Fibroblast of lung (primary cell): ENCODE measurements at regions not wholly inside any gene's neighbourhood (a gene's known extent, or its start where the extent isn't known, plus 50 kb on each side); places are given as distances from the start of the nearest gene placed in this dataset.

Source experiments
- DNase-seq, 2 donors: peaks; one replicate each; pipeline versions ENCODE4 v3.0.0 to v3.0.0-alpha.2; 2010; ENCODE audit warnings: low read depth in 2 of 2
- H2AFZ ChIP-seq: 2 replicates; pipeline ENCODE4 v1.5.1; 2012; ENCODE audit warnings: low read length, control low read depth, inconsistent platforms
- H3K27ac ChIP-seq: 2 replicates; pipeline ENCODE4 v1.5.1; 2011; ENCODE audit warnings: low read length, control low read depth; ENCODE audit not compliant: insufficient read depth
- H3K27me3 ChIP-seq: 2 replicates; pipeline ENCODE4 v1.5.1; 2011; ENCODE audit warnings: mild to moderate bottlenecking, low read length; ENCODE audit not compliant: control insufficient read depth, insufficient read depth
- H3K36me3 ChIP-seq: 2 replicates; pipeline ENCODE4 v1.5.1; 2011; ENCODE audit warnings: low read length; ENCODE audit not compliant: control insufficient read depth, insufficient read depth
- H3K4me1 ChIP-seq: 2 replicates; pipeline ENCODE4 v1.5.1; 2011; ENCODE audit warnings: low read length; ENCODE audit not compliant: control insufficient read depth, insufficient read depth; ENCODE audit errors: extremely low read depth
- H3K4me2 ChIP-seq: 2 replicates; pipeline ENCODE4 v1.5.1; 2011; ENCODE audit warnings: low read length, control low read depth; ENCODE audit not compliant: insufficient read depth; ENCODE audit errors: extremely low read depth
- H3K4me3 ChIP-seq, 4 experiments: fragments of 200-600 bp in 1 of 4; sonication (generic) in 1 of 4; replicated peaks in 1 of 4; 2 replicates each; pipeline ENCODE4 v1.5.1; 2011 to 2016; ENCODE audit warnings: low read length in 4 of 4, low read depth in 3 of 4, mild to moderate bottlenecking in 3 of 4, control low read depth in 2 of 4, inconsistent platforms in 1 of 4, mixed read lengths in 1 of 4; ENCODE audit not compliant: insufficient read depth in 1 of 4; ENCODE audit errors: control extremely low read depth in 1 of 4
- H3K79me2 ChIP-seq: 2 replicates; pipeline ENCODE4 v1.5.1; 2012; ENCODE audit warnings: mild to moderate bottlenecking, low read length, inconsistent platforms; ENCODE audit not compliant: control insufficient read depth, insufficient read depth
- H3K9ac ChIP-seq: 2 replicates; pipeline ENCODE4 v1.5.1; 2011; ENCODE audit warnings: mild to moderate bottlenecking, low read length, control low read depth; ENCODE audit not compliant: insufficient read depth
- H3K9me3 ChIP-seq: 2 replicates; pipeline ENCODE4 v1.5.1; 2012; ENCODE audit warnings: low read depth, low read length; ENCODE audit not compliant: control insufficient read depth, insufficient read depth
- H4K20me1 ChIP-seq: 2 replicates; pipeline ENCODE4 v1.5.1; 2011; ENCODE audit warnings: low read length; ENCODE audit not compliant: control insufficient read depth, insufficient read depth; ENCODE audit errors: extremely low read depth
- CTCF ChIP-seq, 2 donors: IDR thresholded peaks in 1 of 2; conservative IDR thresholded peaks in 1 of 2; 1 replicate in 1 of 2; 2 replicates in 1 of 2; pipeline ENCODE4 v1.5.1; 2011 to 2012; ENCODE audit warnings: low read length in 2 of 2, control low read depth in 1 of 2, inconsistent platforms in 1 of 2, low read depth in 1 of 2, mild to moderate bottlenecking in 1 of 2
- EZH2 ChIP-seq: IDR thresholded peaks from 2 replicates; pipeline ENCODE4 v1.5.1; 2012; ENCODE audit warnings: low read length, control low read depth, mild to moderate bottlenecking; ENCODE audit errors: missing control alignments

DNA sequence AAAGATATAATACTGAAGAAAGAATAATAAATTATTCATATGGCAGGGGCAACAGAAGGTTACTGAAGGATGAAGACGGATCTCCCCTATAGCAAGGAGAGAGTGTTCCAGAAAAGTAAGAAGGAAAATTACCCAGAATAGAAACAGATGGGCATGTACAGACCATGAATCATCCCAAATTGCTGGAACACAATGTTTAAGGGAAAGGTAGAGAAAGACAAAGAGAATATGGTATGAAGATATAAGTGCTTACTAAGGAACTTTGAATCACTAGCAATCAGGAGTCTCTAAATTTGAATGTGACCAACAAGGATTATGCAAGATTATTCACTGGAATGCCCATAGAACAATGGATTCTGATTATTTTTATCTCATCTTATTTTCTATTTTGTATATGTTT is 375.4 kb downstream of the COL11A1 start:
- no peaks in the 10 kb centered on the region for H3K9me3 ChIP-seq
- H3K27me3 ChIP-seq, result no peaks in the 10 kb centered on the region
- peak in 1 of 2 donors; percentile 64 for DNase-seq
- TF ChIP-seq EZH2, result no peak
- TF ChIP-seq CTCF (conservative IDR thresholded peaks at IDR 0.05 in 1 of 2, IDR thresholded peaks at IDR 0.05 in 1 of 2; ENCODE audit: low read depth in 1 of 2, low read length in 2 of 2), result no peak
- no peak overlapping the region for H3K9ac ChIP-seq
- no peak overlapping the region for H2AFZ ChIP-seq
- no peak overlapping the region for H3K4me2 ChIP-seq
- H3K27ac ChIP-seq, result no peak overlapping the region
- no peaks in the 10 kb centered on the region for H3K36me3 ChIP-seq
- no peak overlapping the region for H3K4me3 ChIP-seq
- no peaks in the 10 kb centered on the region for H3K4me1 ChIP-seq
- H3K79me2 ChIP-seq, result no peaks in the 10 kb centered on the region
- H4K20me1 ChIP-seq, result no peaks in the 10 kb centered on the region

DNA sequence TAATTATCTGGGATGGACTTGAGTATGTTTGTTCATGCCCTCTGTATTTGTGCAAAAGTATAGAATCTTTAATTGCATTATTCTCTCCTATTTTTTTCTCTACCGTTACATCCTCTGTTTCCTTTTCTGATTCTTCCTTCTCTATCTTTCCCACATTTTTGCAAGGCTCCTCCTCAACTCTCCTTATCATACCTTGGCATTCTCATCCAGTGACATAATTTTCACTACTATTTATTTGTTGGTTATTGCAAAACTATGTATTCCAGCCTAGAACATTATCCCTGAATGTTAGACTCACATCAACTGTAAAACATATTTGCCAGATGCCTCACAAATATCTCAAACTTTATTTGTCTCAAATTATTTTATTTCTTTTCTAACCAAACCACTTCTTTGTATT is 381.9 kb downstream of the COL11A1 start:
- Histone ChIP-seq H3K9me3 (no peaks in the 10 kb centered on the region), H3K4me2 (no peak overlapping the region), H3K79me2 (no peaks in the 10 kb centered on the region), H3K9ac (no peak overlapping the region), H2AFZ (no peak overlapping the region), H4K20me1 (no peaks in the 10 kb centered on the region), H3K4me3 (no peak overlapping the region), H3K27ac (no peak overlapping the region), H3K27me3 (no peaks in the 10 kb centered on the region), H3K36me3 (no peaks in the 10 kb centered on the region), H3K4me1 (no peaks in the 10 kb centered on the region)
- TF ChIP-seq CTCF (conservative IDR thresholded peaks at IDR 0.05 in 1 of 2, IDR thresholded peaks at IDR 0.05 in 1 of 2; ENCODE audit: low read depth in 1 of 2, low read length in 2 of 2), result no peak
- no peak for TF ChIP-seq EZH2
- DNase-seq, result no peak

- Histone ChIP-seq H3K9ac (no peak overlapping the region), H3K27me3 (no peaks in the 10 kb centered on the region), H3K27ac (no peak overlapping the region), H3K4me1 (no peaks in the 10 kb centered on the region), H3K4me3 (no peak overlapping the region), H3K4me2 (no peak overlapping the region), H3K79me2 (no peaks in the 10 kb centered on the region), H3K9me3 (no peaks in the 10 kb centered on the region), H2AFZ (no peak overlapping the region), H4K20me1 (no peaks in the 10 kb centered on the region), H3K36me3 (no peaks in the 10 kb centered on the region)
- DNase-seq, result no peak
- TF ChIP-seq CTCF (conservative IDR thresholded peaks at IDR 0.05 in 1 of 2, IDR thresholded peaks at IDR 0.05 in 1 of 2; ENCODE audit: low read depth in 1 of 2, low read length in 2 of 2) (no peak), EZH2 (no peak)
Observed at GRCh38 chr1:102724741-102725140, 383.6 kb downstream of the COL11A1 start.
